ENCODE measurements at regions not wholly inside any gene's neighbourhood (a gene's known extent, or its start where the extent isn't known, plus 50 kb on each side); places are given as distances from the start of the nearest gene placed in this dataset.

DNA sequence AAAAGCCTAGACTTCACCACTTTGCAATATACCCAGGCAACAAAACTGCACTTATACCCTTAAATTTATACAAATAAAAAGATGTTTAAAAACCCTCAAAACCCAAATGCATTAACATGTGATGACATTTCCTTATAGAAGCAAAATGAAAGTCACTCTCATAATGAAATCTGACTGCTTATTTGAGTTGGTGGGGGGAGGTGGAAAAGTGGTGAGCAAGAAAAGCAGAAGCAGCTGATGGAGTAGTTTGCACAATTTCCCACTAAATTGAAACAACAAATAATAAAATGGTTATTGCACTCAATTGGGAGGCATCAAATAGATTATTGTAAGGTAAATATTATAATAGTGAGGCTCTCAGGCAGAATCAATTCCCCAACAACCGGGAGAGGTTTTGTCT is 54.0 kb upstream of the GADL1 start:
- TF ChIP-seq, protein P1, sequence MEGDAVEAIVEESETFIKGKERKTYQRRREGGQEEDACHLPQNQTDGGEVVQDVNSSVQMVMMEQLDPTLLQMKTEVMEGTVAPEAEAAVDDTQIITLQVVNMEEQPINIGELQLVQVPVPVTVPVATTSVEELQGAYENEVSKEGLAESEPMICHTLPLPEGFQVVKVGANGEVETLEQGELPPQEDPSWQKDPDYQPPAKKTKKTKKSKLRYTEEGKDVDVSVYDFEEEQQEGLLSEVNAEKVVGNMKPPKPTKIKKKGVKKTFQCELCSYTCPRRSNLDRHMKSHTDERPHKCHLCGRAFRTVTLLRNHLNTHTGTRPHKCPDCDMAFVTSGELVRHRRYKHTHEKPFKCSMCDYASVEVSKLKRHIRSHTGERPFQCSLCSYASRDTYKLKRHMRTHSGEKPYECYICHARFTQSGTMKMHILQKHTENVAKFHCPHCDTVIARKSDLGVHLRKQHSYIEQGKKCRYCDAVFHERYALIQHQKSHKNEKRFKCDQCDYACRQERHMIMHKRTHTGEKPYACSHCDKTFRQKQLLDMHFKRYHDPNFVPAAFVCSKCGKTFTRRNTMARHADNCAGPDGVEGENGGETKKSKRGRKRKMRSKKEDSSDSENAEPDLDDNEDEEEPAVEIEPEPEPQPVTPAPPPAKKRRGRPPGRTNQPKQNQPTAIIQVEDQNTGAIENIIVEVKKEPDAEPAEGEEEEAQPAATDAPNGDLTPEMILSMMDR (IDR thresholded peaks at IDR 0.05), result no peak
- TF ChIP-seq POLR2A (IDR thresholded peaks at IDR 0.05), result no peak

All from Peyer's patch (tissue), 4 donors.